ENCODE measurements at regions not wholly inside any gene's neighbourhood (a gene's known extent, or its start where the extent isn't known, plus 50 kb on each side); places are given as distances from the start of the nearest gene placed in this dataset.
"Not testable (repeated sequence)": the region's sequence is repeated elsewhere in the genome, so short reads cannot be mapped to it uniquely, and the experiment has no call there.

- intact Hi-C loops (cut with micrococcal nuclease; ENCODE audit: unreplicated experiment) = no loop called here
- Histone ChIP-seq H3K9me2 (ENCODE audit: insufficient read depth, low read length) (no peaks in the 10 kb centered on the region), H3K9me3 (ENCODE audit: low read length) (no peaks in the 10 kb centered on the region), H2AFZ (ENCODE audit: low read length) (no peak overlapping the region), H3K27ac (ENCODE audit: low read depth, low read length, poor library complexity, severe bottlenecking) (no peak overlapping the region), H4K20me1 (ENCODE audit: insufficient read depth, low read length) (no peaks in the 10 kb centered on the region), H3K4me2 (ENCODE audit: low read length) (no peak overlapping the region), H3K4me1 (ENCODE audit: insufficient read depth, low read length, poor library complexity, severe bottlenecking) (no peaks in the 10 kb centered on the region), H3K4me3 (ENCODE audit: low read depth, low read length, poor library complexity, severe bottlenecking) (no peak overlapping the region), H3K36me3 (ENCODE audit: insufficient read depth, low read length) (no peaks in the 10 kb centered on the region), H3K79me2 (ENCODE audit: insufficient read depth, low read depth, low read length) (no peaks in the 10 kb centered on the region)
- BruUV-seq (replicated peaks) = no TSS peak
- ChIA-PET POLR2A (interaction anchor here (0.6 to 1.1 kb wide), 2 partner anchors 89 to 175 kb away, joined by 3 read pairs; no protein-coding TSS in a partner anchor), CTCF (ENCODE audit: unreplicated experiment) (no interaction called here)
- no peak for DNase-seq (ENCODE audit: low spot score)
- TF ChIP-seq EZH2phosphoT487 (IDR thresholded peaks at IDR 0.05; ENCODE audit: borderline replicate concordance, low read depth, low read length) (no peak), CTCF (conservative IDR thresholded peaks at IDR 0.05; ENCODE audit: low read length) (no peak)
Observed at GRCh38 chr2:41032715-41033114, 580.8 kb upstream of the SLC8A1 start.

GRCh38 chr2:41033127-41033526 lies 581.2 kb upstream of the SLC8A1 start:
- TF ChIP-seq CTCF (conservative IDR thresholded peaks at IDR 0.05; ENCODE audit: low read length) (no peak), EZH2phosphoT487 (IDR thresholded peaks at IDR 0.05; ENCODE audit: borderline replicate concordance, low read depth, low read length) (no peak)
- Histone ChIP-seq H3K9me2 (ENCODE audit: insufficient read depth, low read length) (no peaks in the 10 kb centered on the region), H3K4me2 (ENCODE audit: low read length) (no peak overlapping the region), H3K79me2 (ENCODE audit: insufficient read depth, low read depth, low read length) (no peaks in the 10 kb centered on the region), H3K36me3 (ENCODE audit: insufficient read depth, low read length) (no peaks in the 10 kb centered on the region), H3K9me3 (ENCODE audit: low read length) (no peaks in the 10 kb centered on the region), H2AFZ (ENCODE audit: low read length) (no peak overlapping the region), H3K4me1 (ENCODE audit: insufficient read depth, low read length, poor library complexity, severe bottlenecking) (no peaks in the 10 kb centered on the region), H3K4me3 (ENCODE audit: low read depth, low read length, poor library complexity, severe bottlenecking) (no peak overlapping the region), H3K27ac (ENCODE audit: low read depth, low read length, poor library complexity, severe bottlenecking) (no peak overlapping the region), H4K20me1 (ENCODE audit: insufficient read depth, low read length) (no peaks in the 10 kb centered on the region)
- BruUV-seq (replicated peaks) = no TSS peak
- ChIA-PET POLR2A (interaction anchor here (0.7 to 1.1 kb wide), 2 partner anchors 90 to 1509 kb away, joined by 3 read pairs; no protein-coding TSS in a partner anchor), CTCF (ENCODE audit: unreplicated experiment) (no interaction called here)
- intact Hi-C loops (cut with micrococcal nuclease; ENCODE audit: unreplicated experiment) = no loop called here
- DNase-seq (ENCODE audit: low spot score) = no peak

GRCh38 chr2:41038408-41038807 lies 586.5 kb upstream of the SLC8A1 start:
- CTCF ChIA-PET (ENCODE audit: unreplicated experiment) = no interaction called here
- Histone ChIP-seq H3K4me1 (ENCODE audit: insufficient read depth, low read length, poor library complexity, severe bottlenecking) (no peaks in the 10 kb centered on the region), H3K4me2 (ENCODE audit: low read length) (no peak overlapping the region), H3K9me2 (ENCODE audit: insufficient read depth, low read length) (no peaks in the 10 kb centered on the region), H3K4me3 (ENCODE audit: low read depth, low read length, poor library complexity, severe bottlenecking) (no peak overlapping the region), H3K27ac (ENCODE audit: low read depth, low read length, poor library complexity, severe bottlenecking) (no peak overlapping the region), H3K36me3 (ENCODE audit: insufficient read depth, low read length) (no peaks in the 10 kb centered on the region), H4K20me1 (ENCODE audit: insufficient read depth, low read length) (no peaks in the 10 kb centered on the region), H3K79me2 (ENCODE audit: insufficient read depth, low read depth, low read length) (no peaks in the 10 kb centered on the region), H2AFZ (ENCODE audit: low read length) (no peak overlapping the region), H3K9me3 (ENCODE audit: low read length) (no peaks in the 10 kb centered on the region)
- BruUV-seq (replicated peaks) = no TSS peak
- TF ChIP-seq CTCF (conservative IDR thresholded peaks at IDR 0.05; ENCODE audit: low read length) (no peak), EZH2phosphoT487 (IDR thresholded peaks at IDR 0.05; ENCODE audit: borderline replicate concordance, low read depth, low read length) (no peak)
- intact Hi-C loops (cut with micrococcal nuclease; ENCODE audit: unreplicated experiment) = no loop called here
- no peak for DNase-seq (ENCODE audit: low spot score)
- POLR2A ChIA-PET = no interaction called here

GRCh38 chr2:41039750-41040149 lies 587.9 kb upstream of the SLC8A1 start:
- H3K36me3 ChIP-seq (ENCODE audit: insufficient read depth, low read length); H3K4me3 ChIP-seq (ENCODE audit: low read depth, low read length, poor library complexity, severe bottlenecking); H3K27ac ChIP-seq (ENCODE audit: low read depth, low read length, poor library complexity, severe bottlenecking); intact Hi-C loops (cut with micrococcal nuclease; ENCODE audit: unreplicated experiment); BruUV-seq (replicated peaks); H2AFZ ChIP-seq (ENCODE audit: low read length); DNase-seq (ENCODE audit: low spot score); H4K20me1 ChIP-seq (ENCODE audit: insufficient read depth, low read length); POLR2A ChIA-PET; H3K79me2 ChIP-seq (ENCODE audit: insufficient read depth, low read depth, low read length); H3K9me2 ChIP-seq (ENCODE audit: insufficient read depth, low read length); H3K4me2 ChIP-seq (ENCODE audit: low read length); H3K9me3 ChIP-seq (ENCODE audit: low read length); H3K4me1 ChIP-seq (ENCODE audit: insufficient read depth, low read length, poor library complexity, severe bottlenecking); CTCF ChIA-PET (ENCODE audit: unreplicated experiment): not testable (repeated sequence)
